ENCODE measurements at regions not wholly inside any gene's neighbourhood (a gene's known extent, or its start where the extent isn't known, plus 50 kb on each side); places are given as distances from the start of the nearest gene placed in this dataset.

DNA sequence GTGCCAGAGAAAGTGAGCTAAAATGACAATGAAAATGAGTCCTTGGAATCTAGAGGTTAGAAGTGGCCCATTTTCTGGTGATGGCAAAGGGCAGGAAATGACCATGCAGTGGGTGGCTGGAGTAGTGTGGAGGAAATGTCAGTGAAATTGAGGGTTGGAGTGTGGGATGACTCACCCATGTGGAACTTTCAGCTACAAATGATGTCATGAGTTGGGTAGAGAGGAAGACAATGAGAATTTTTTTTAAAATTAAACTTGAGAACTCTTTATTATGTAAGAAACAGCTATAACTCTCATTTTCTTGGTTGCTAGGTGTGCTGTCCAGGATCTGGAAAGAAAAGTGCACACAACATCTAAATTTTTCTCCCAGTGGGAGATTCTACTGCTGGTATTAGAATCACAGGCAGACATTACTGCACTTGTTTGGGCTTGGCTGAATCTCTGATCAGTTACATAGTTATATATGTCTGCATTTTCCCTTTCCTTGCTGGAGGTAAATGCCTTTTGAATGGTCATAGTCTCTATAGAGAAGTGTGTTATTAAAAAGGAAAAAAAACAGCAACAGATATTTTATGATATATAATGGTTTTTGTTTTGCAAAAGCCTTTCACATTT lies 56.8 kb upstream of the GNG12 start:
- no TSS peak for BruUV-seq (replicated peaks)
- Histone ChIP-seq H3F3A (ENCODE audit: low read length, unreplicated experiment) (no peaks in the 10 kb centered on the region), H3K4me2 (ENCODE audit: low read length) (no peak overlapping the region), H3K27me3 (ENCODE audit: low read length) (no peaks in the 10 kb centered on the region), H3K4me3 (ENCODE audit: low read length) (no peak overlapping the region), H2AFZ (ENCODE audit: low read length) (no peak overlapping the region), H4K20me1 (ENCODE audit: low read length) (no peaks in the 10 kb centered on the region), H3K79me2 (ENCODE audit: low read length) (no peaks in the 10 kb centered on the region), H3K9me2 (replicated peaks; ENCODE audit: low read length) (no peaks in the 10 kb centered on the region), H3K36me3 (ENCODE audit: low read depth, low read length) (no peaks in the 10 kb centered on the region), H3K9me3 (ENCODE audit: low read length) (no peaks in the 10 kb centered on the region), H3K4me1 (ENCODE audit: insufficient read depth, low read length) (peaks cover 23% of the 10 kb centered on the region), H3K9ac (ENCODE audit: low read length) (no peak overlapping the region), H3K27ac (ENCODE audit: low read length) (peak overlapping the region; percentile 40)
- CTCF ChIA-PET = no interaction called here
- POLR2A ChIA-PET (ENCODE audit: unreplicated experiment) = no interaction called here
- intact Hi-C loops (cut with micrococcal nuclease) = no loop called here
- ATAC-seq = peak; percentile 98
- TF ChIP-seq EZH2phosphoT487 (IDR thresholded peaks at IDR 0.05; ENCODE audit: borderline replicate concordance, low read length) (no peak), EZH2 (IDR thresholded peaks at IDR 0.05; ENCODE audit: low read length, unreplicated experiment) (no peak)
- TF ChIP-seq, protein P1, sequence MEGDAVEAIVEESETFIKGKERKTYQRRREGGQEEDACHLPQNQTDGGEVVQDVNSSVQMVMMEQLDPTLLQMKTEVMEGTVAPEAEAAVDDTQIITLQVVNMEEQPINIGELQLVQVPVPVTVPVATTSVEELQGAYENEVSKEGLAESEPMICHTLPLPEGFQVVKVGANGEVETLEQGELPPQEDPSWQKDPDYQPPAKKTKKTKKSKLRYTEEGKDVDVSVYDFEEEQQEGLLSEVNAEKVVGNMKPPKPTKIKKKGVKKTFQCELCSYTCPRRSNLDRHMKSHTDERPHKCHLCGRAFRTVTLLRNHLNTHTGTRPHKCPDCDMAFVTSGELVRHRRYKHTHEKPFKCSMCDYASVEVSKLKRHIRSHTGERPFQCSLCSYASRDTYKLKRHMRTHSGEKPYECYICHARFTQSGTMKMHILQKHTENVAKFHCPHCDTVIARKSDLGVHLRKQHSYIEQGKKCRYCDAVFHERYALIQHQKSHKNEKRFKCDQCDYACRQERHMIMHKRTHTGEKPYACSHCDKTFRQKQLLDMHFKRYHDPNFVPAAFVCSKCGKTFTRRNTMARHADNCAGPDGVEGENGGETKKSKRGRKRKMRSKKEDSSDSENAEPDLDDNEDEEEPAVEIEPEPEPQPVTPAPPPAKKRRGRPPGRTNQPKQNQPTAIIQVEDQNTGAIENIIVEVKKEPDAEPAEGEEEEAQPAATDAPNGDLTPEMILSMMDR (conservative IDR thresholded peaks at IDR 0.05; ENCODE audit: low read depth, low read length) = no peak
- DNase-seq = peak; percentile 85

DNA sequence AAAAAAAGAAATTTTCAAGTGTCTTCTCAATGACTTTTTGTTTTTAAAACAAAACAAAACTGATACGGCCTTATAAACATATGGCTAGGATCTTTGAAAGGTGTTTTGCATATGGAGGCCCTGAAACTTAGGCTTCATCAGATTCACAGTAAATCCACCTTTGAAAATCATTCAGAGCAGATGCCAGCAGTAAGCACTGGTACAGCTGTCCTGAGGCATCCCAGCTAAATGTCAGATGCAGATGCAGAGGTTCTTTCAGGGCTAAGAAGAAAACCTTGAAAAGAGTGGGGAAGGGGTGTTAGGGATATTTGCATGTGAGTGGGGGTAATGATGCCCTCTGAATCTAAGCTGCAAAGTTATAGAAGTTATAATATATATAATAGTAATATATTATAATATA lies 56.2 kb upstream of the GNG12 start:
- no peak overlapping the region for H3K9ac ChIP-seq (ENCODE audit: low read length)
- no peak for TF ChIP-seq EZH2 (IDR thresholded peaks at IDR 0.05; ENCODE audit: low read length, unreplicated experiment)
- no peak for TF ChIP-seq EZH2phosphoT487 (IDR thresholded peaks at IDR 0.05; ENCODE audit: borderline replicate concordance, low read length)
- TF ChIP-seq, protein P1 (conservative IDR thresholded peaks at IDR 0.05; ENCODE audit: low read depth, low read length) = no peak
- H3K36me3 ChIP-seq (ENCODE audit: low read depth, low read length) = no peaks in the 10 kb centered on the region
- no peaks in the 10 kb centered on the region for H4K20me1 ChIP-seq (ENCODE audit: low read length)
- ChIA-PET POLR2A (ENCODE audit: unreplicated experiment) (no interaction called here), CTCF (no interaction called here)
- H3K9me3 ChIP-seq (ENCODE audit: low read length) = no peaks in the 10 kb centered on the region
- no peak overlapping the region for H3K4me3 ChIP-seq (ENCODE audit: low read length)
- intact Hi-C loops (cut with micrococcal nuclease) = no loop called here
- H2AFZ ChIP-seq (ENCODE audit: low read length) = no peak overlapping the region
- peaks cover 23% of the 10 kb centered on the region for H3K4me1 ChIP-seq (ENCODE audit: insufficient read depth, low read length)
- H3K27me3 ChIP-seq (ENCODE audit: low read length) = no peaks in the 10 kb centered on the region
- DNase-seq (no peak), ATAC-seq (no peak)
- H3F3A ChIP-seq (ENCODE audit: low read length, unreplicated experiment) = no peaks in the 10 kb centered on the region
- H3K4me2 ChIP-seq (ENCODE audit: low read length) = no peak overlapping the region
- H3K27ac ChIP-seq (ENCODE audit: low read length) = no peak overlapping the region; the same call in 1 of the 2 replicates
- no peaks in the 10 kb centered on the region for H3K9me2 ChIP-seq (replicated peaks; ENCODE audit: low read length)
- no TSS peak for BruUV-seq (replicated peaks)
- H3K79me2 ChIP-seq (ENCODE audit: low read length) = no peaks in the 10 kb centered on the region

DNA sequence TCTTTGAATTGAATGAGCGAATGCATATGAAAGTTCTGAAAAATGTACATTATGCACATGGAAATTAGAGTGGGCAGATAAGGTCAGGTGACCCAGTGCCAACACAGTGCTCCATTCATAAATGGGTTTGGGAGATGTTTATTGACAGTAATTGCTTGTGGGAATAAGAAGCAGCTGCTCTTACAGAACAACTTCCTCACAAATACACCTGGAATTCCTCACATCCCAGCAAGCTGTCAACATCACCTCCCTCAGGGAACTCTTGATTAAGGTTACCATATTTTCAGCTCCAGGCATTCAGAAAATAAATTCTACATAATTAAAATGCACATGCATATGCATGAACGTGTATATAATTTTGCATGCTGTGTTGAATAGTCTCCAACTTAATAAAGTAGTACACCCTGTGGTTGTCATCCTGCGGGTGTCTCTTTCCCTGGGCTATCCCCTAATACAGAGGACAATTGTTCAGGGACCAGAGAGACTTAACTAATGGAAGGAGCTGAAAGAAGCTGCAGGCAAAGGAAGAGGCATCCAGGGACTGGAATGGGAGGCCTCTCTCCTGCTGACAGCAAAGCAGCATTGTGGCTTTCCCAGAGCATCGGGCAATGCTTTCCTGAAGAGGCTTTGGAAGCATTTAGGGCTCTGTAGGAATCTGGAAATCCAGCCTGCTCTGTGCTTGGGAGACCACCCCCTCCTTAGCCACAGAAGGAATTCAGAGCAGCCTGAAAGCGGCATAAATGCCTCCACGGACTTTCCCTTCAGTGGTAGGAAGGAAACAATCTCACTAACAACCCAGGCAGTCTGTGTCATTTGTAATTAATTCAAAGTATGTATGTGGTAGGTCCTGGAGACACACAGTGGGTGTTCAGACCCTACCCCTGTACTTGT lies 55.2 kb upstream of the GNG12 start:
- Histone ChIP-seq H2AFZ (ENCODE audit: low read length) (no peak overlapping the region), H3K4me1 (ENCODE audit: insufficient read depth, low read length) (peaks cover 29% of the 10 kb centered on the region), H3K27me3 (ENCODE audit: low read length) (no peaks in the 10 kb centered on the region), H3K9me2 (replicated peaks; ENCODE audit: low read length) (no peaks in the 10 kb centered on the region), H4K20me1 (ENCODE audit: low read length) (no peaks in the 10 kb centered on the region), H3K27ac (ENCODE audit: low read length) (no peak overlapping the region), H3K9ac (ENCODE audit: low read length) (no peak overlapping the region), H3K9me3 (ENCODE audit: low read length) (no peaks in the 10 kb centered on the region), H3K4me3 (ENCODE audit: low read length) (no peak overlapping the region), H3K79me2 (ENCODE audit: low read length) (no peaks in the 10 kb centered on the region), H3K4me2 (ENCODE audit: low read length) (no peak overlapping the region), H3F3A (ENCODE audit: low read length, unreplicated experiment) (peaks cover 4% of the 10 kb centered on the region), H3K36me3 (ENCODE audit: low read depth, low read length) (no peaks in the 10 kb centered on the region)
- ATAC-seq (no peak), DNase-seq (no peak)
- POLR2A ChIA-PET (ENCODE audit: unreplicated experiment) = no interaction called here
- CTCF ChIA-PET = no interaction called here
- intact Hi-C loops (cut with micrococcal nuclease) = no loop called here
- TF ChIP-seq EZH2phosphoT487 (IDR thresholded peaks at IDR 0.05; ENCODE audit: borderline replicate concordance, low read length) (no peak), EZH2 (IDR thresholded peaks at IDR 0.05; ENCODE audit: low read length, unreplicated experiment) (no peak)
- TF ChIP-seq, protein P1 (conservative IDR thresholded peaks at IDR 0.05; ENCODE audit: low read depth, low read length) = no peak
- BruUV-seq (replicated peaks) = no TSS peak

All from PC-3 (cell line).